Epithelial cell of esophagus (primary cell): ENCODE measurements at regions not wholly inside any gene's neighbourhood (a gene's known extent, or its start where the extent isn't known, plus 50 kb on each side); places are given as distances from the start of the nearest gene placed in this dataset.

Source experiments
- DNase-seq: peaks from one replicate; pipeline ENCODE4 v3.0.0; 2010; ENCODE audit warnings: low read depth
- H3K4me3 ChIP-seq: 2 replicates; pipeline ENCODE4 v1.5.1; 2011; ENCODE audit warnings: mild to moderate bottlenecking, low read length, control low read depth
- TF ChIP-seq, protein P1 (sequence below): IDR thresholded peaks from 2 replicates; pipeline ENCODE4 v1.5.1; 2011; ENCODE audit warnings: low read depth, mild to moderate bottlenecking, low read length, control low read depth, inconsistent platforms; ENCODE audit not compliant: insufficient read depth; ENCODE audit errors: missing control alignments

GRCh38 chr11:106474274-106474673 is 396.8 kb downstream of the AASDHPPT start:
- no peak overlapping the region for H3K4me3 ChIP-seq
- no peak for DNase-seq

DNA sequence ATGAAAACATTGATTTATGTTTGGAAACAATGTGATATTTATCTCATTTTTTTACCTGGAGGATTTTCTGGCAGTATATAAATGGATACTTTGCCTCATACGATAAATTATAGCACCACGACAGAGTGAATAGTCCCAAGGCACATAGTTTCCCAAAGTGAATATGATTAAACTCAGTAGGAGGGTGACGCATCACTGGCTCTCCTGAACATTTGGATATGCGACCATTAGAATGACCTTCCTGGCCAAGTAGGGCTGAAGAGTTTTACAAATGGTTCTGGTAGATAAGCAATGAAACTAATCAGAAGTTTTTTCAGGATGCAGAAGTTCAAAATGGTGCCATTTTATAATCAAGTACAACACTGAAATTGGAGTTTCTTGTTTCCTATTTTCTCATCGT is 397.7 kb downstream of the AASDHPPT start:
- TF ChIP-seq, protein P1, sequence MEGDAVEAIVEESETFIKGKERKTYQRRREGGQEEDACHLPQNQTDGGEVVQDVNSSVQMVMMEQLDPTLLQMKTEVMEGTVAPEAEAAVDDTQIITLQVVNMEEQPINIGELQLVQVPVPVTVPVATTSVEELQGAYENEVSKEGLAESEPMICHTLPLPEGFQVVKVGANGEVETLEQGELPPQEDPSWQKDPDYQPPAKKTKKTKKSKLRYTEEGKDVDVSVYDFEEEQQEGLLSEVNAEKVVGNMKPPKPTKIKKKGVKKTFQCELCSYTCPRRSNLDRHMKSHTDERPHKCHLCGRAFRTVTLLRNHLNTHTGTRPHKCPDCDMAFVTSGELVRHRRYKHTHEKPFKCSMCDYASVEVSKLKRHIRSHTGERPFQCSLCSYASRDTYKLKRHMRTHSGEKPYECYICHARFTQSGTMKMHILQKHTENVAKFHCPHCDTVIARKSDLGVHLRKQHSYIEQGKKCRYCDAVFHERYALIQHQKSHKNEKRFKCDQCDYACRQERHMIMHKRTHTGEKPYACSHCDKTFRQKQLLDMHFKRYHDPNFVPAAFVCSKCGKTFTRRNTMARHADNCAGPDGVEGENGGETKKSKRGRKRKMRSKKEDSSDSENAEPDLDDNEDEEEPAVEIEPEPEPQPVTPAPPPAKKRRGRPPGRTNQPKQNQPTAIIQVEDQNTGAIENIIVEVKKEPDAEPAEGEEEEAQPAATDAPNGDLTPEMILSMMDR, result no peak
- no peak for DNase-seq
- no peak overlapping the region for H3K4me3 ChIP-seq

More at GRCh38 chr11:106474274-106474673, 396.8 kb downstream of the AASDHPPT start:
- TF ChIP-seq, protein P1, result no peak

DNA sequence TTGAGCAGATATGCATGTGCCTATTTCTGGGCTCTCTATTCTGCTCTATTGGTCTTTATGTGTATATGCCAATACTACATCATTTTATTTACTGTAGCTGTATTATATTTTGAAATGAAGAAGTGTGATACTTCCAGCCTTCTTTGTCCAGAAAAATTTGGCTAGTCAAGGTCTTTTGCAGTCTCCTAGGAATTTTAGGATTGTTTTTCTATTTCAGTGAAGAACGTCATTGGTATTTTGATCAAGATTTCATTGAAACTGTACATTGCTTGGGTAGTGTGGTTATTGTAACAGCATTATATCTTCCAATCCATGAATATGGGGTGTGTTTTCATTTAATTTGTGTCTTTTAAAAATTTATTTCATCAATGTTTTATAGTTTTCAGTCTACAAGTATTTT is 400.3 kb downstream of the AASDHPPT start:
- DNase-seq, result no peak
- TF ChIP-seq, protein P1, result no peak
- no peak overlapping the region for H3K4me3 ChIP-seq

- DNase-seq, result peak; percentile 46
- TF ChIP-seq, protein P1, result peak; percentile 16
- no peak overlapping the region for H3K4me3 ChIP-seq
These were observed 402.2 kb downstream of the AASDHPPT start for GRCh38 chr11:106479646-106480045.

GRCh38 chr11:106480581-106481190 is 403.2 kb downstream of the AASDHPPT start:
- TF ChIP-seq, protein P1, result no peak
- no peak overlapping the region for H3K4me3 ChIP-seq
- DNase-seq, result no peak

GRCh38 chr11:106482917-106483785 is 405.7 kb downstream of the AASDHPPT start:
- no peak overlapping the region for H3K4me3 ChIP-seq
- peak; percentile 57 for DNase-seq
- TF ChIP-seq, protein P1, result no peak
